Transverse colon (tissue), 3 donors: ENCODE measurements at regions not wholly inside any gene's neighbourhood (a gene's known extent, or its start where the extent isn't known, plus 50 kb on each side); places are given as distances from the start of the nearest gene placed in this dataset.

Experiments
- CTCF ChIP-seq, 5 experiments: fragments of 200-600 bp in 3 of 5; fragments of 450-650 bp in 2 of 5; sonication (generic) in 3 of 5; IDR thresholded peaks; 1 replicate in 2 of 5; 2 replicates in 3 of 5; pipeline ENCODE4 v1.5.1; 2016 to 2017; ENCODE audit warnings: antibody characterized with exemption in 5 of 5, inconsistent platforms in 3 of 5, mild to moderate bottlenecking in 2 of 5, moderate library complexity in 1 of 5
- POLR2A ChIP-seq: fragments of 450-650 bp; IDR thresholded peaks from one replicate; pipeline ENCODE4 v1.6.1; 2016; ENCODE audit warnings: antibody characterized with exemption, mild to moderate bottlenecking, moderate library complexity

- TF ChIP-seq CTCF (IDR thresholded peaks at IDR 0.05) = no peak
- TF ChIP-seq POLR2A = no peak
Observed at GRCh38 chr11:79942646-79943045, 501.8 kb upstream of the TENM4 start.
